AG20443 (cell line): ENCODE measurements at regions not wholly inside any gene's neighbourhood (a gene's known extent, or its start where the extent isn't known, plus 50 kb on each side); places are given as distances from the start of the nearest gene placed in this dataset.
A peak's percentile ranks its signal among the peaks of the same experiment; 100 is the strongest.

ENCODE experiments used
- DNase-seq: peaks from one replicate; pipeline ENCODE4 v3.0.0; 2012; ENCODE audit warnings: low spot score, mixed read lengths

DNA sequence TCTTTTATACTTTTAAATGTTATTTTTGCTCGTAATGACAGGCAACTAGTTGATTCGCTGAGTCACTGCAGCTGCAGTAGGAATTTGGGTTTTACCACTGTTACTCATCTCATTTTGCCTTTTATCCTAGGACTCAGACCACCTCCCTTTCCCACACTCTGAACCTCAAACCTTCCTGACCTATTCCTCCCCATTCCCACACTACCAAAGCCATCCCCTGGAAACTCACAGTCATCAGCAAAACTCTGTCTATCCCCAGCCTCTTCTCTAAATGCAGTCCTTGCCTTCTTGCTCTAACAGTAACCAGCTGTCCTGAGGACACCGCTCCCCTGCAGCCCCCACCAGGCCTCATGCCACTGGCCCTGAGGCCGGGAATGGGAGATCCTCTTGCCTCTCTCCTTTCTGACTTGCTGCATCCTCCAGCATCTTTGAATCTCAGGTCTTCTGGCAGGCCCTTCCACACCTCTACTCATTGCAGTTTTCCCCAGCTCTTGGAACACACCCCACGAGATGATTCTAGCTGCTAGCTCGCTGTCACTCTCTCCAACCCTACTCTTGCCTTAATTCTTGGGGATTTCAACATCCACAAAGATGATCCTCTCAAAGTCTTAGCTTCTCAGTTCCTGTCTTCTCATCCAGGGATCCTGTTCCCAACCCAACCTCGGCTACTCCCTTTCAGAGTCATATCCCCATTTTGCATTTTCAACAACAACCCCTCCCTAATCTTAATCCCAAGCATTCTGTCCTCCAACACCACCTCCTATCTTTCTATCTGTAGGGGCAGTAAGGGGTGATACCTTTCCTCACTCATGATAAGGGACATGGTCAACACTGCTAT lies 55.9 kb upstream of the C3orf80 start:
- DNase-seq = peak; percentile 87

DNA sequence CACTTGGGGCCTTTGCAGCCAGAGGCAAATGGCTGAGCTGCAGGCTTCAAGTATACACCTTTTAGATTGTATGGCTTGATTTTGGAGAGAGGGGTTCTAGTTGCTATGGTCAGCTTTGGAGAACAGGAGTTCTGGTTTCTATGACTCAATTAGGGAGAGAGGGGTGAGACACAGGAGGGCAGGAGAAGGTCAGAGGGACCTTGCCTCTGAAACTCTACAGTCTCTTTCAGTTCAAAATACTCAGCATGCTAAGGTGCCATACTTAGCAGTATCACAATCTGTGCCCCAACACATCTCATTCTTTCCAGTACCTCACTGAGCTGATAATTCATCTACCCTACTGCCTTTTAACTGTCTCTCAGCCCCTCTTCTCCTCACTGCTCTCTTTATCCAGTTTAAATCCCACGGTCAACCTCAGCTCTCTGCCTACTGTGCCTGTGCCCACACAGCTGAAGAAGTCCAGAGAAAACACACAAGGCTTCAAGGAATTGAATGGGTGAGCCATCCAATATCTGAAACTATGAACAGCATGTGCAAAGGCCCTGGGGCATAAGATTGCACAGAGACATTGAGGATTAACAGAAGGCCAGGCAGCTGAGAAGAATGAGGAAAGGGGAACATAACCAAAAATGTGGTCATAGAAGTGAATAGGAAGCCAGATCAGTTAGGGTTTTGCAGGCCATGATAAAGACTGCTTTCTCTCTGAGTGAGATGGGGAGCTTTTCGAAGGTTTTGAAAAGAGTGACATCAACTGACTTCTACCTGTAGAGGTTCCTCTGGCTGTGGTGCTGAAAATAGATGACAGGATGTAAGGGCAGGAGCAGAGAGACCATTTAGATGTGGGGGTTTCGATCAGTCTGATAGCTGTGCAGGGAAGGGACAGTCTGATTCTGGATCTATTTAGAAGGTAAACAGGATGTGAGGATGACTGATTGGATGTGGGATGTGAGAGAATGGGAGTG lies 54.5 kb upstream of the C3orf80 start:
- DNase-seq = no peak

DNA sequence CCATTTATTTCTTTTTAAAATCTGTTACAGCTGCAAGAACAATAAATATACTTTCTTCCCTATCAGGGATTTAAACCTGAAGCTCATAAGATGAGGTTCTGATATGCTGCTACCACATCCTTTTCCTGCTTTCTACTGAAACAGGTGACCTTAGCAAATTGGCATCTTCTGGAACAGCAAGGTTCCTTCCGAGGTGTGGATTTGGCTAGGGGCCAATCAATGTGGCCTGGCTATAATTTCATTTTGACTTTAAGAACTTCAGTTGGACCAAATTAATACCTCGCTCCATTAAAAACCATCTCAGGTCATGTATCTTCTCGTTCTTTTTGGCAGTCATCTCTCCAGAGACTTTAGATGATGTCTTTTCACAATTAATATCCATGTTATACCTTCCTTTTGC lies 53.4 kb upstream of the C3orf80 start:
- no peak for DNase-seq

- no peak for DNase-seq
These were observed 50.6 kb upstream of the C3orf80 start for GRCh38 chr3:160174621-160175020.
